AG04450 (cell line): ENCODE measurements at regions not wholly inside any gene's neighbourhood (a gene's known extent, or its start where the extent isn't known, plus 50 kb on each side); places are given as distances from the start of the nearest gene placed in this dataset.
A peak's percentile ranks its signal among the peaks of the same experiment; 100 is the strongest.

Experiments used
- CTCF ChIA-PET: fragments of 300-600, 350-600 bp; formaldehyde crosslinking; extraction: SDS; loops from one replicate; lab custom pipeline; 2022; ENCODE audit warnings: antibody characterized with exemption, inconsistent platforms; lab: Charles Lee
- POLR2A ChIA-PET: fragments of 350-600 bp; formaldehyde crosslinking; extraction: SDS; loops from one replicate; lab custom pipeline; 2021; ENCODE audit warnings: antibody characterized with exemption, inconsistent platforms; lab: Yijun Ruan, JAX
- DNase-seq: peaks from one replicate; pipeline ENCODE4 v3.0.0-alpha.2; 2011; ENCODE audit warnings: low read depth, low spot score
- H3K27ac ChIP-seq: one replicate; pipeline ENCODE4 v1.5.1; 2012; ENCODE audit warnings: low read depth, low read length, control low read depth
- H3K27me3 ChIP-seq: one replicate; pipeline ENCODE4 v1.6.0; 2012; ENCODE audit warnings: low read length; ENCODE audit not compliant: control insufficient read depth, insufficient read depth
- H3K4me3 ChIP-seq: 2 replicates; pipeline ENCODE4 v1.5.1; 2011; ENCODE audit warnings: mild to moderate bottlenecking, low read depth, low read length, control low read depth
- H3K9me3 ChIP-seq: 2 replicates; pipeline ENCODE4 v1.5.1; 2012; ENCODE audit warnings: low read length; ENCODE audit not compliant: control insufficient read depth, insufficient read depth
- TF ChIP-seq, protein P1 (sequence below): IDR thresholded peaks from 2 replicates; pipeline ENCODE4 v1.5.1; 2011; ENCODE audit warnings: low read depth, low read length, control low read depth, inconsistent platforms

DNA sequence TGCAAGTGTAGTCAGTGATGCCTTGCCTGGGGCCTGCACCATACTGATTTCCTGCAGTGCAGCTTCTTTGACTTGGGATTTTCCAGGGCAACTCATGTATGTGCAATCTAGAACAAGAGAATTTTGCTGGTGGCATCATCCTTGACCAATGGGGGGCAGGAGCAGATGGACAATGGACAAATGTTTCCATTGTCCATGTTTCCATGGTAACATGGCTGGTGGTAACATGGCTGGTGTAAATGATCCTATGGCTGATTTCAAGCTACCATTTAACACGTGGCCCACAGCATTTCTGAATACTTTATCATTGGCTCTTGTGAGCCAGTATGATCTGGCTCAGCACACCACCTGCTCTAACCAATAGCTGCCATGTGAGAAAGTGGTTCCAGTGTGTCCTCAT lies 130.1 kb upstream of the OSMR start:
- Histone ChIP-seq H3K27ac (no peak overlapping the region), H3K27me3 (no peaks in the 10 kb centered on the region), H3K9me3 (no peaks in the 10 kb centered on the region), H3K4me3 (no peak overlapping the region)
- POLR2A ChIA-PET: no interaction called here
- TF ChIP-seq, protein P1, sequence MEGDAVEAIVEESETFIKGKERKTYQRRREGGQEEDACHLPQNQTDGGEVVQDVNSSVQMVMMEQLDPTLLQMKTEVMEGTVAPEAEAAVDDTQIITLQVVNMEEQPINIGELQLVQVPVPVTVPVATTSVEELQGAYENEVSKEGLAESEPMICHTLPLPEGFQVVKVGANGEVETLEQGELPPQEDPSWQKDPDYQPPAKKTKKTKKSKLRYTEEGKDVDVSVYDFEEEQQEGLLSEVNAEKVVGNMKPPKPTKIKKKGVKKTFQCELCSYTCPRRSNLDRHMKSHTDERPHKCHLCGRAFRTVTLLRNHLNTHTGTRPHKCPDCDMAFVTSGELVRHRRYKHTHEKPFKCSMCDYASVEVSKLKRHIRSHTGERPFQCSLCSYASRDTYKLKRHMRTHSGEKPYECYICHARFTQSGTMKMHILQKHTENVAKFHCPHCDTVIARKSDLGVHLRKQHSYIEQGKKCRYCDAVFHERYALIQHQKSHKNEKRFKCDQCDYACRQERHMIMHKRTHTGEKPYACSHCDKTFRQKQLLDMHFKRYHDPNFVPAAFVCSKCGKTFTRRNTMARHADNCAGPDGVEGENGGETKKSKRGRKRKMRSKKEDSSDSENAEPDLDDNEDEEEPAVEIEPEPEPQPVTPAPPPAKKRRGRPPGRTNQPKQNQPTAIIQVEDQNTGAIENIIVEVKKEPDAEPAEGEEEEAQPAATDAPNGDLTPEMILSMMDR: no peak
- no peak for DNase-seq
- CTCF ChIA-PET: interaction anchor here (0.7 kb wide), 1 partner anchor 101 kb away, joined by 3 read pairs; no protein-coding TSS in a partner anchor

DNA sequence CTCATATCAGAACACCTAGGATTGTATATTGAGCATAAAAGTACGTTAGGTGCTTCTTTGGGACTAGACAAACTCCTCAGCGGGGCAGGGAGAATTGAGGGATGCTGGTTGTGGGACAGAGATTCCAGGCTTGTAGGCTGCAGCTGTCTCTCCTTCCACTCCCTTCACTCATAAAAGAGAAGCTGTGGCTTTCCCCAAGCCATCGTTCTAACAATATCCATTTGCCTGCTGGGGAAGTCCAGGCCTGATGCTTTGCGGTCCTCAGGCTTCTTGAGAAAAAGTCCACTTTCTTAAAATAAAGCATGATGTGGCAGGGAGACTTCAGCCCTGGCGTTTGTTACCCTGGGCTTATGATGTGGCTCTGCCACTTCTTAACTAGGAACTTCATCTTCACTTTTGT lies 129.3 kb upstream of the OSMR start:
- TF ChIP-seq, protein P1: no peak
- ChIA-PET POLR2A (no interaction called here), CTCF (no interaction called here)
- no peak for DNase-seq
- Histone ChIP-seq H3K9me3 (no peaks in the 10 kb centered on the region), H3K27me3 (no peaks in the 10 kb centered on the region), H3K27ac (no peak overlapping the region), H3K4me3 (no peak overlapping the region)

DNA sequence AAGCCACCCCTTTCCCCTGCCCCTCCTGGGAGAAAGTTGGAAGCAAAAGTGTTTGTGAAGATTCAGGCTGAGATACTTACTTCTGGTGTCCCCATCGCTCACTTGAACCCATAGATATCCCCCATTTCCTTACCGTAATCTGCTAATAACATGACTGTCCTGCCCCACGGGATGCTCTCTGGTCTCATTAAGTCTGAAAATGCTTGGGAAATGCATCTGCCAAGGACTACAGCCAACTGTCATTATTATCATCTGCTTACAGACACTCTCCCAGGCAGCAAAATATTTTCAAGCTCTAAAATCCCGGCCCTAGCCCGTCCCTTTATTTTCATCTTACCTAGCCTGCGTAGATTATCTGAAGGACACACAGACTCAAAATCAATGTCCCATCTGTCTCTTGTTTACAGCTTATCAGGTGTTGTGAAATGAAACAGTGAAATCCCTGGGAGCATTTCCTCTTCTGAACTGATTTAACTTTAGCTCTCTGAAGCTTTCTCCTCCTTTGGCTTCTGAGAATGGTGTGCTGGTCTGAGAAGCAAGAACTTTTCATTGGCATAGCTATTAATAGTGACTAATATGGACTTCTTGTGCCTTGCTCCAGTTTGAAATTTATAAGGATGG lies 126.9 kb upstream of the OSMR start:
- Histone ChIP-seq H3K4me3 (no peak overlapping the region), H3K9me3 (no peaks in the 10 kb centered on the region), H3K27me3 (no peaks in the 10 kb centered on the region), H3K27ac (no peak overlapping the region)
- ChIA-PET CTCF (interaction anchor here (1.0 to 1.2 kb wide), 2 partner anchors 64 to 277 kb away, joined by 3 read pairs; no protein-coding TSS in a partner anchor), POLR2A (interaction anchor here (0.7 kb wide), 1 partner anchor 8 kb away, joined by 3 read pairs; no protein-coding TSS in a partner anchor)
- DNase-seq: no peak
- TF ChIP-seq, protein P1: no peak

DNA sequence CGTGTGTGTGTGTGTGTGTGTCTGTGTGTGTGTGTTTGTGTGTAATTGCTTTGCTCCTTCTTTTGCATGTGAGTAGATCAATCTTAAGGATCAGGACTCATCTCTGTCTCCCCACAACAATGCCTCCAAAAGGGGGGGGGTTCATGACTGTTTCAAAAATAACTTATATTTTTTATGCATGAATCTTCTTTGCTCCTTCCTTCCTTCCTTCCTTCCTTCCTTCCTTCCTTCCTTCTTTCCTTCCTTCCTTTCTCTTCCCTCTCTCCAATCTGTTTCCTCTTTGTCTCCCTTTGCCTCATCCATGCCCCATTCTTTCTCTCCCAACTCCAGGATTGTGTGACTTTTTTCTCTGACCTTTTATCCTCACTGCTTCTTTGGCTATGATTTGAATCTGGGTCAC lies 126.4 kb upstream of the OSMR start:
- no peak overlapping the region for H3K4me3 ChIP-seq
- H3K27ac ChIP-seq: no peak overlapping the region
- POLR2A ChIA-PET: interaction anchor here (0.7 to 1.5 kb wide), 2 partner anchors 8 to 46 kb away, joined by 3 to 7 read pairs; no protein-coding TSS in a partner anchor
- no peaks in the 10 kb centered on the region for H3K9me3 ChIP-seq
- TF ChIP-seq, protein P1: no peak
- CTCF ChIA-PET: interaction anchor here (1.0 to 1.2 kb wide), 2 partner anchors 64 to 277 kb away, joined by 3 read pairs; no protein-coding TSS in a partner anchor
- H3K27me3 ChIP-seq: no peaks in the 10 kb centered on the region
- no peak for DNase-seq

DNA sequence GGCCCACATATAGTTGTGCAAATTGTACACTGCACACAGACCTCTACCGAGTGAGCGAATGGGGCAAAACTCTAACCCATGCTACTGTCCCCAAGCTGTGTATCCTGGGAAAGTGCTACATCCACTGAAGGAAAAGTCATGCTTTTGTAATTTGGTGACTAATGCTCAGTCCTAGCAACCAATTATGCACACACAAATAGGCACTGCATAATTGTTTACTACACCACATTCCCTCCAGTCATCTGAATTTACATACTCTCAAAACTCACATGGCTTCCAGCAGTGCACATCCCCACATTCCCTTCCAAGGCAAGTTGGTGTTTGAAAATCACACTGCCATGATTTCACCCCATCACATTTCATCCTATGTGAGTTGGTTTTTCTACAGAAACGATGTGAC lies 125.9 kb upstream of the OSMR start:
- Histone ChIP-seq H3K9me3 (no peaks in the 10 kb centered on the region), H3K27ac (no peak overlapping the region), H3K4me3 (no peak overlapping the region), H3K27me3 (no peaks in the 10 kb centered on the region)
- DNase-seq: peak; percentile 68
- ChIA-PET CTCF (interaction anchor here (0.6 kb wide), 1 partner anchor 97 kb away, joined by 3 read pairs; no protein-coding TSS in a partner anchor), POLR2A (interaction anchor here (1.5 kb wide), 1 partner anchor 46 kb away, joined by 7 read pairs; no protein-coding TSS in a partner anchor)
- TF ChIP-seq, protein P1: no peak
